HTR-8/SVneo (cell line): ENCODE measurements at regions not wholly inside any gene's neighbourhood (a gene's known extent, or its start where the extent isn't known, plus 50 kb on each side); places are given as distances from the start of the nearest gene placed in this dataset.

Source experiments
- DNase-seq: peaks from one replicate; pipeline ENCODE4 v3.0.0; 2011; ENCODE audit warnings: low spot score, mixed read lengths; ENCODE audit not compliant: insufficient read length
- FAIRE-seq: peaks from 2 replicates; lab custom pipeline; 2011; peaks lifted over from hg19 to GRCh38; lab: Jason Lieb, UNC

- FAIRE-seq (no peak), DNase-seq (no peak)
These were observed 384.9 kb upstream of the DCC start for GRCh38 chr18:51955136-51955535.

DNA sequence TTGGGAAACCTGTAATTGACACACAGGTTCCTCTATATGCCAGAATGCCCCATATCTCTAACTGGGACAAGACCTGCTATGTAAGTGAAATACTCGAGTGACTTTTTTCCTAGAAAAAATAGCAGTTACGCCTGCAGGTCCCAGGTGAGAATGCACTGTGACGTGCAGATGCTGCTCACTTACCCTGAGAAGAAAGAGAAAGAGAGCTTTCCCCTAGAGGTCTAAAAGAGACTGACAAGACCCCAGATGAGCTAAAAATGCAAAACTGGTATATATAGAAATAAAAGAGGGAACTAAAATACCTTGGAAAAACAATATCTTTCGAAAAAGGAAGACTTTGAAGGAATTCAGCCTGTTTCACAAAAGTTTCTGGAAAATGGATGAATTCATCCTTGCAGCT, 383.0 kb upstream of the DCC start:
- FAIRE-seq = no peak
- no peak for DNase-seq

- DNase-seq = no peak
- no peak for FAIRE-seq
These were observed 359.9 kb upstream of the DCC start for GRCh38 chr18:51980101-51980500.

DNA sequence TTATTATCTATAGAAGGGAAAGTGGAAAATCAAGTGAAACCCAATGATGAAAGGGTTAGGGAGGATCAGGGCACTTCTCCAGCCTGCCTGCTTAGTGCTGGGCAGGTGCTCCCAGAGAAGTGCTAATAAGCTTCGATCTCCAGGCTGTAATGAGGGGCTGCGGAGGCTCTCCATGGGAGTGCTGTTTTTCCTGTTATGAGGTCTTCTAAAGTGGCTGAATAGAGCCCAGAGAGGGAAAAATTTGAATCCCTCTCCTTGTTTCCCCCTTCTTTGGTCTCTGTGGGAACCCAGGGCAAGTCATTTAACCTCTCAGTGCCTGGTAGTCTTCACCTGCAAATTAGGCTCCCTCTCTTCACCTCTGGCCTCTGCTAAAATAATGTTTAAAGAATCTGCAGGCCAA, 351.7 kb upstream of the DCC start:
- FAIRE-seq = no peak
- DNase-seq = no peak

GRCh38 chr18:51997129-51997528, 342.9 kb upstream of the DCC start:
- DNase-seq = no peak
- FAIRE-seq = no peak

DNA sequence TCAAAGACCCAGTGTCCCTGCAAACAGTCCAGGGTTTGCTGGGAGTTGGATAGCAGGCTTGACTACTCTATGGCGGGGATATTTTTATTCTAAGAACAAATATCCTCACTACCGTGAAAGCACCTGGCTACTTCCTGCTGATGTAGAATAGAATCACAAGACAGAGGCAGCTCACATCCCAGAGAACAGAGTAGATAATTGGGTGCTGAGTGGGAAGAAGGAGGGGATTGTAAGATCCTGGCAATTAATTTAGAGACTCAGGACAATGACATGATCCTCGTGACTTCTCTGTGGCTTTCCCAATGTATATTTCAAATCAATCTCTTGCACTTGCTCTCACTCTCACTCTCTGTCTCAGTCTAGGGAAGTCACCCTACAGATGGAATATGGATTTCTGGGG, 341.9 kb upstream of the DCC start:
- DNase-seq (no peak), FAIRE-seq (no peak)

DNA sequence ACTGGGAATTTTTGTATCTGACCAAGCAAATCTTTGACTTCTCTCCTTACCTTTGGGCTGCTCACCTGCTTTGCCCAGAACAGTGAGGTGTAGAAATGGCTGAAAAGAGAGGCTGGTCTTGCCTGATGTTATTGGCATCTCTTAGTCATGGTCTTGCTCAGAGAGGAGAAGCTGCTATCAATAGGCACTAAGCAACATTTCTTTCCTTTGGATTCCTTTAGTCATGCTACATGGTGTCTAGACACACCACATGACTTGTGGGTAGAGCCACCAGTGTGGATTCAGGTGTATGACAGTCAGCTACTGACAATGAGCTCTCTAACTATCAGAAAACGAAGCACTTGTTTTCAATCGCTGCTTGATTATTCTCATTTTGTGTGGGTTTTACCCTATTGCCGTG, 341.3 kb upstream of the DCC start:
- DNase-seq = no peak
- no peak for FAIRE-seq

DNA sequence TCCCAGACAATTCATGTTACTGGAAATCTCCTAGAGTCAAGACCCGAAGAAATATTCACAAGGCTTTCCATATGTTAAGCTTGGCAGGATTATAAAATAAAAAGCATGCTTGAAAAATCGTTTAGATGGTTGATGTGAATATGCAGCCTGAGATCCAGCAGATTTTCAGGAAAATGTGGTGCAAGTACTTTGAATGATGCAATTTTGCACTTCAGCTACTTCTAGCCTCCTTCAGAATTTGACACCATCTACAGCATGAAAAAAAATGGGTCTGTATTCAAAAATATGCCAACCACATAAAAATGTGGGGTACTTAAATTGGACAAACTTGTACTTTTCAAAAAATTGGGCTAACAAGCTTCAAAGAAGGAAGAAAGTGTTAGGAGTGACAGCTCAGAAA, 340.6 kb upstream of the DCC start:
- no peak for FAIRE-seq

DNA sequence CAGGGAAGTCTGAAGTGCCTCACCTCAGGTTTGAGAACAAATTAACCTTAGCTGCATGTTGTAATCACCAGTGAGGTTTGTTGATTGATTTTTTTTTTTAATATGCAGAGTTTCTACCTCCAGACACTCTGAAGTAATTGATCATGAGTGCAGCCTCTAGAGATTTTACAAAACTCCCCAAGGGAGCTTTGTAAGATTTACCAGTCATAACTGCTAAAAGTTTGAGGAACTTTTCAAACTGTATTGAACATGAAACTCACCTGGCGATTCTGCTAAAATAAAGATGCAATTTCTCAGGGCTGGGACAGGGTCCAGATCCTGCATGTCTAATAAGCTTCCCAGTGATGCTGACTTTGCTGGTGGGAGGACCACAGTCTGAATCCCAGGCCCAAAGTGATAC, 339.6 kb upstream of the DCC start:
- FAIRE-seq (no peak), DNase-seq (no peak)

More for the DNA sequence above, 340.6 kb upstream of the DCC start:
- no peak for DNase-seq

DNA sequence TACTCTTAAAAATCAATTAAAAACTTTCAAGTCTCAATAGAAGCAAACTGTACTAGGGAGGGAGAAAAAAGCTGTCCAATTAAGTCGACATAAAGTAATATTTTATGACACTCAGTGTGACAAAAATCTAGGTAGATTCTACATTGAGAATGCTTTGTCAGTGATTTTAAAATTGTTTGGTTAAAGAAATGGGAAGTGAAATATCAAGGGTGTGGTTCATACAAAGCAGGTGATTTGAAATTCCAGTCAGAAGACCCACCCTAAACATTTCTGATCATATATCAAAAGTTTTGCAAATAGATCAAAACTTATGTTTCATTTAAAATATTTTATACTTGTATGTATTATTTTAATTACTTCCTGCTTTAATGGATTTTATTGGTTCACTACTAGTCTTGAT, 338.9 kb upstream of the DCC start:
- no peak for FAIRE-seq
- no peak for DNase-seq

DNA sequence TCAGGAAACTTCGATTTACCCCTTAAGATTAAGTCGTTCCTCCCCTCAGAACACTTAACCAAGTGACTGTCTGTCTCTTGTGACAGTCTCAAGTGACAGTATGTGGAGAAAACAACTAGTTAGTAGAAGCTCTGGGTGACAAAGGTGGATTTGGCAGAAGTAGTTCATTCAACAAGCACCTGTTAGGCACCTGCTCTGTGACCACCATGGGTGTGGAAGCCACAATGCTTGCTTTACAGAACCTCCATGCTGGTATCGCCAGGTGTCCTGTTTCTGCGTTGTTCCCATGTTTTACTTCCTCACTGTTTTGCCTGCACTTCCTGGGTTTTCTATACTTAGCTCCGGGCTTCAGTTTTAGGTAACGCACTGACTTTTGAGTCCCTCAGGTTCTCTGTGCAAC, 337.4 kb upstream of the DCC start:
- FAIRE-seq (no peak), DNase-seq (no peak)

DNA sequence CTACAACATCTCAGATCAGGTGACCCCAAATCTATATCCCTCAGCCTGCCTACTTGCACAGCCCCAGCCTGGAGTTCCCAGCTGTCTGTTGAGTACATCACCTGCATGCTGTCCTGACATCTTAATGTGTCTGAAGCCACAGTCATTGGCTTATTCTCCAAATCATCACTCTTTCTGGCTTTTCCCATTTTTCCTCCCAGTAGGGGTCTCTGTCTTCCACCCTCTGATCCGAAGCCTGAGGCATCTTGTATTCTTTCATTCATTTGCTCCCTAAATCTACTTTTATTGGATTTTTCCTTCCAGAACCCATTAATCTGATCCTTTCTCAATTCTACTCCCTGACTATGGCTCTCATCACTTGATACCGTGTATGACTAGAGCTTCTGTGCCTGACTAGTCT, 332.9 kb upstream of the DCC start:
- DNase-seq (no peak), FAIRE-seq (no peak)

GRCh38 chr18:52008330-52008729, 331.7 kb upstream of the DCC start:
- DNase-seq = no peak
- FAIRE-seq = no peak

DNA sequence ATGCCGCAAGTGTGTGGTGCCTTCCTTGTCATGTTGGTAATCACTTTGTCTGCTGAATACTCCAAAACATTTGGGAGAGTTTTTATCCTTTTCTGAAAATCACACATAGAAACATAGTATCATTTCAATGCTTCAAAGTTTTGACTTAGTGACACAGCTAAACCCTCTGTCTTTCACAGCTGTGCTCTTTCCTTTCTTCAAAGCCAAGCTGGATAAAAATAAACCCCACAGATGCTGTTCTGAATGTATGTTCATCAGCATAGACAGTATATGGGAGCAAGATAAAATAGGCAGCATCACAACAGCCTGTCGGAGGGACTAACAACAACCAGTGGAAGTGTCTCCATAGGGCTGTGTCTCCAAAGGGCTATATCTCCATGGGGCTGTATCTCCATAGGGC, 331.3 kb upstream of the DCC start:
- DNase-seq (no peak), FAIRE-seq (no peak)

DNA sequence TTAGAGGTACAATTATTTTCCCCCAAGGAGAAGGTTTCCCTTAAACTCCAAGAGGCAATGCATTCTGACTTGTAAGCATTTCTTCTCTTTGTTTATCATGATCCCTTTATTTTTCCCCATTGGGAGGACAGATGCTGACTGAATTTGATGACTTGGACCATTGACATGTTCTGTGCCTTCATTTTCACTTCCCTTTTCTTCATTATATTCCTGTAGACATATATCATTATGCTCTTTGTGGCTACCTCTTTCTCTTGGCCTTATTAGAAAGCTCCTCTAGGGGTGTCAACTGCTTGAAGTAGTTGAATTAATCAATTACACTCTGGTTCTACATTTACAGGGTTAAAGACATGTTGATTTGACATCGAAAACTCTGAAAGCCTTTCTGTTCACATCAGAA, 330.0 kb upstream of the DCC start:
- DNase-seq = no peak
- FAIRE-seq = no peak

- FAIRE-seq (no peak), DNase-seq (no peak)
These were observed 293.9 kb upstream of the DCC start for GRCh38 chr18:52045946-52046675.

DNA sequence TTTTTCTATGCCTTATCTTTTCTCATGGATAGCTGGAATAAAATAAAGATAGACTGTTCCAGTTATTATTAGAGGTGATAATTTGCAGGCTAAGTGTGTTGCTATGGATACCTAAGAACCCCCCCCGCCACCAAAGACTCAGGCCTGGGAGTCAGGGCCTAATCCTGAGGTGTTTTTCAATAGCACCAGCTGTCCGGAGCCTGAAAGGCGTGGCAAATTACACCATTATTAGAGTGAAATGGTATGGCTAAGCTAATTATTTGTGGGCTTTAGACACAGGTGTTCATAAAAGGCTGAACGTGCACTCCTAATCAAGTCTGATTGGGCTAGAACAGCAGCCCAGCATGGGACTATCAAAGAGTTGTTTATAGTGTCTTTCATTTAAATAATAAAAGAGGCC, 293.2 kb upstream of the DCC start:
- DNase-seq (no peak), FAIRE-seq (no peak)

- no peak for FAIRE-seq
These were observed 285.7 kb upstream of the DCC start for GRCh38 chr18:52054324-52054723.

DNA sequence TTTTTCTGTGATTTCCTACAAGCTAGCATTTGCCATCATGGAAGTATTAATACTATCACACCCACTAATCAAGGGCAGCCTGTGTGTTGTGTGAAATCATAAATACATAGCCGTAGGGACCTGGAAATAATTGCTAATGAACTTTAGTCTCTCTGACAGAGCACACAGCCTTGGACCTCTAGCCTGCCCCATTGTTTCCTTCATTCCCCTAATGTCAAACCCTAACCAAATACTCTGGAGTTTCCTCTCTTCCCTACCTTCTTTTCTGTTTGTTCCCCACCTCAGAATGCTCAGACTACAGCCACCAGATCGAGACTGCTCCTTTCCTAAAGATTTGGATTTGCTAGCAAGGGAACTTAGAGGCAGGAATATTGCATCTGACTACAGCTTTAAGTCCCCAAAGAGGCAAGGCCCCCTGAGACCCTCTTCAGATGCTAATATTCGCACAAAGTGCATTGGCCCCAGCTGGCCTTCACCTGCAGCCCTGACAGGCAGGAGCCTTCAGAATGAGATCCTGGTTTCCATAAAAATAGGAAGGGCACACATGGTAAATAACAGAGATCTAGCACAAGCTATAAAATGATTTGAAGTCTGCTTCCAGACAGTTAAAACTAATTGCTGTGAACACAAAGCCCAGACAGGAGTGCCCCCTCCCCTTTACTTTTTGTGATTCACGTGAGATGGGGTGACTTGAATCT, 279.2 kb upstream of the DCC start:
- DNase-seq (no peak), FAIRE-seq (no peak)

More at GRCh38 chr18:52054324-52054723, 285.7 kb upstream of the DCC start:
- DNase-seq = no peak

- FAIRE-seq = no peak
These were observed 276.1 kb upstream of the DCC start for GRCh38 chr18:52063923-52064322.

DNA sequence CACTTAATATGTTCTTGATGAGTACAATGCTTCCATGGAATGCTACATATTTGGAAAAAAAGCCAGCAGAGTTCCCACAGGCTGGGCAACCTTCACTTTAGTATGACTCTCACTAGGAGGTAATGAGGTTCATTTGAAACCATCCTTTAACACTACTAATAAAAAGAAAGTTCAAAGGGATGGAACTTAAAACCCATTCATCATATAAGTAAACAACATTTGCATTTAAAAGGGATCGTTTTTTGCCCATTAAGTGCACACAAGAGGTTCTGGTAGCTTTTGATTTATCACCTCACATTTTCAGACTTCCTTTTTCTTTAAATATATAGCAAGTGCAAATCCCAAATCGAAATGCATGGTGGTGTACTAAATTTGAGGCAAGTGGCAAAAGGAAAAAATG, 270.8 kb upstream of the DCC start:
- DNase-seq (no peak), FAIRE-seq (no peak)

More at GRCh38 chr18:52063923-52064322, 276.1 kb upstream of the DCC start:
- DNase-seq = no peak

GRCh38 chr18:52070291-52070756, 269.7 kb upstream of the DCC start:
- FAIRE-seq = no peak
- no peak for DNase-seq
